ENCODE measurements at regions not wholly inside any gene's neighbourhood (a gene's known extent, or its start where the extent isn't known, plus 50 kb on each side); places are given as distances from the start of the nearest gene placed in this dataset.

GRCh38 chr12:90441431-90441830 is 513.5 kb downstream of the CCER1 start:
- WGBS, 2 donors = 69 to 84% methylated on average over 1 of the region's 1 CpG
- H3K4me3 ChIP-seq (ENCODE audit: low read depth in 1 of 2, low read length in 2 of 2) = no peak overlapping the region

GRCh38 chr12:90428881-90429280 is 526.1 kb downstream of the CCER1 start:
- Histone ChIP-seq H3K4me1 (ENCODE audit: control insufficient read depth in 2 of 2, insufficient read depth in 2 of 2, low read length in 1 of 2) (no peaks in the 10 kb centered on the region), H3K27me3 (ENCODE audit: control insufficient read depth in 1 of 2, insufficient read depth in 2 of 2, low read length in 2 of 2) (no peaks in the 10 kb centered on the region), H3K9me3 (ENCODE audit: control insufficient read depth in 2 of 2, insufficient read depth in 1 of 2, low read depth in 1 of 2, low read length in 1 of 2) (no peaks in the 10 kb centered on the region), H3K4me3 (ENCODE audit: low read depth in 1 of 2, low read length in 2 of 2) (no peak overlapping the region), H3K27ac (ENCODE audit: low read depth in 2 of 2, low read length in 1 of 2) (no peak overlapping the region), H3K36me3 (ENCODE audit: control insufficient read depth in 2 of 2, insufficient read depth in 2 of 2, low read length in 1 of 2) (no peaks in the 10 kb centered on the region)
- 67 to 75% methylated on average over 3 of the region's 3 CpGs for WGBS, 2 donors

More at GRCh38 chr12:90441431-90441830, 513.5 kb downstream of the CCER1 start:
- Histone ChIP-seq H3K9me3 (ENCODE audit: control insufficient read depth in 2 of 2, insufficient read depth in 1 of 2, low read depth in 1 of 2, low read length in 1 of 2) (no peaks in the 10 kb centered on the region), H3K36me3 (ENCODE audit: control insufficient read depth in 2 of 2, insufficient read depth in 2 of 2, low read length in 1 of 2) (no peaks in the 10 kb centered on the region), H3K4me1 (ENCODE audit: control insufficient read depth in 2 of 2, insufficient read depth in 2 of 2, low read length in 1 of 2) (no peaks in the 10 kb centered on the region), H3K27ac (ENCODE audit: low read depth in 2 of 2, low read length in 1 of 2) (no peak overlapping the region), H3K27me3 (ENCODE audit: control insufficient read depth in 1 of 2, insufficient read depth in 2 of 2, low read length in 2 of 2) (no peaks in the 10 kb centered on the region)

DNA sequence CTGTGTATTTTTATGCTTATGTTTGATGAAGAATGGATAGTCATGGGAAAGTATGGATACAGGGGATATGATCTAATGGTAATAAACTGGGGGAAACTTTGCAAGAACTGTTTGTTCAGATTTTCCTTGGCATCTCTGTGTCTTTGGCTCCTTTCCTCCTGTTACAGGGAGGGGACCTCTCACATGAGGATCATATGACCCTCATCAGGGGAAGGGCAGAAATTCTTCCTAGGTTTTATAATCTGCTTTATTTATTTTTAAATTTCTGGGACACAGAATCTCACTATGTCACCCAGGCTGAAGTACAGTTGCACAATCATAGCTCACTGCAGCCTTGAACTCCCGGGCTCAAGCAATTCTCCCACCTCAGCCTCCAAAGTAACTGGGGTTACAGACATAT is 526.5 kb downstream of the CCER1 start:
- WGBS, 2 donors = 73 to 83% methylated on average over 1 of the region's 1 CpG
- Histone ChIP-seq H3K27ac (ENCODE audit: low read depth in 2 of 2, low read length in 1 of 2) (no peak overlapping the region), H3K36me3 (ENCODE audit: control insufficient read depth in 2 of 2, insufficient read depth in 2 of 2, low read length in 1 of 2) (no peaks in the 10 kb centered on the region), H3K4me1 (ENCODE audit: control insufficient read depth in 2 of 2, insufficient read depth in 2 of 2, low read length in 1 of 2) (no peaks in the 10 kb centered on the region), H3K9me3 (ENCODE audit: control insufficient read depth in 2 of 2, insufficient read depth in 1 of 2, low read depth in 1 of 2, low read length in 1 of 2) (no peaks in the 10 kb centered on the region), H3K4me3 (ENCODE audit: low read depth in 1 of 2, low read length in 2 of 2) (no peak overlapping the region), H3K27me3 (ENCODE audit: control insufficient read depth in 1 of 2, insufficient read depth in 2 of 2, low read length in 2 of 2) (no peaks in the 10 kb centered on the region)

- no peak overlapping the region for H3K27ac ChIP-seq (ENCODE audit: low read depth in 2 of 2, low read length in 1 of 2)
- WGBS, 2 donors = 53 to 54% methylated on average over 2 of the region's 2 CpGs
- H3K4me3 ChIP-seq (ENCODE audit: low read depth in 1 of 2, low read length in 2 of 2) = no peak overlapping the region
- H3K9me3 ChIP-seq (ENCODE audit: control insufficient read depth in 2 of 2, insufficient read depth in 1 of 2, low read depth in 1 of 2, low read length in 1 of 2) = peaks cover 0 to 3% of the 10 kb centered on the region in 2 donors
- no peaks in the 10 kb centered on the region for H3K36me3 ChIP-seq (ENCODE audit: control insufficient read depth in 2 of 2, insufficient read depth in 2 of 2, low read length in 1 of 2)
- no peaks in the 10 kb centered on the region for H3K27me3 ChIP-seq (ENCODE audit: control insufficient read depth in 1 of 2, insufficient read depth in 2 of 2, low read length in 2 of 2)
- H3K4me1 ChIP-seq (ENCODE audit: control insufficient read depth in 2 of 2, insufficient read depth in 2 of 2, low read length in 1 of 2) = no peaks in the 10 kb centered on the region
Measured at GRCh38 chr12:90423965-90424364, 531.0 kb downstream of the CCER1 start.

GRCh38 chr12:90410962-90411361 is 544.0 kb downstream of the CCER1 start:
- Histone ChIP-seq H3K27ac (ENCODE audit: low read depth in 2 of 2, low read length in 1 of 2) (no peak overlapping the region), H3K27me3 (ENCODE audit: control insufficient read depth in 1 of 2, insufficient read depth in 2 of 2, low read length in 2 of 2) (no peaks in the 10 kb centered on the region), H3K9me3 (ENCODE audit: control insufficient read depth in 2 of 2, insufficient read depth in 1 of 2, low read depth in 1 of 2, low read length in 1 of 2) (peaks cover 0 to 3% of the 10 kb centered on the region in 2 donors), H3K4me1 (ENCODE audit: control insufficient read depth in 2 of 2, insufficient read depth in 2 of 2, low read length in 1 of 2) (no peaks in the 10 kb centered on the region), H3K36me3 (ENCODE audit: control insufficient read depth in 2 of 2, insufficient read depth in 2 of 2, low read length in 1 of 2) (no peaks in the 10 kb centered on the region), H3K4me3 (ENCODE audit: low read depth in 1 of 2, low read length in 2 of 2) (no peak overlapping the region)
- 94 to 96% methylated on average over 32 to 33 of the region's 33 CpGs for WGBS, 2 donors

- no peak overlapping the region for H3K27ac ChIP-seq (ENCODE audit: low read depth in 2 of 2, low read length in 1 of 2)
- H3K4me1 ChIP-seq (ENCODE audit: control insufficient read depth in 2 of 2, insufficient read depth in 2 of 2, low read length in 1 of 2) = no peaks in the 10 kb centered on the region
- peaks cover 0 to 3% of the 10 kb centered on the region in 2 donors for H3K9me3 ChIP-seq (ENCODE audit: control insufficient read depth in 2 of 2, insufficient read depth in 1 of 2, low read depth in 1 of 2, low read length in 1 of 2)
- H3K4me3 ChIP-seq (ENCODE audit: low read depth in 1 of 2, low read length in 2 of 2) = no peak overlapping the region
- no peaks in the 10 kb centered on the region for H3K27me3 ChIP-seq (ENCODE audit: control insufficient read depth in 1 of 2, insufficient read depth in 2 of 2, low read length in 2 of 2)
- H3K36me3 ChIP-seq (ENCODE audit: control insufficient read depth in 2 of 2, insufficient read depth in 2 of 2, low read length in 1 of 2) = no peaks in the 10 kb centered on the region
- 59% methylated on average over 2 of the region's 2 CpGs for WGBS, 2 donors
Measured at GRCh38 chr12:90407841-90408240, 547.1 kb downstream of the CCER1 start.

GRCh38 chr12:90404071-90404470 is 550.9 kb downstream of the CCER1 start:
- Histone ChIP-seq H3K36me3 (ENCODE audit: control insufficient read depth in 2 of 2, insufficient read depth in 2 of 2, low read length in 1 of 2) (no peaks in the 10 kb centered on the region), H3K4me1 (ENCODE audit: control insufficient read depth in 2 of 2, insufficient read depth in 2 of 2, low read length in 1 of 2) (no peaks in the 10 kb centered on the region), H3K9me3 (ENCODE audit: control insufficient read depth in 2 of 2, insufficient read depth in 1 of 2, low read depth in 1 of 2, low read length in 1 of 2) (no peaks in the 10 kb centered on the region), H3K4me3 (ENCODE audit: low read depth in 1 of 2, low read length in 2 of 2) (no peak overlapping the region), H3K27ac (ENCODE audit: low read depth in 2 of 2, low read length in 1 of 2) (no peak overlapping the region), H3K27me3 (ENCODE audit: control insufficient read depth in 1 of 2, insufficient read depth in 2 of 2, low read length in 2 of 2) (no peaks in the 10 kb centered on the region)

- Histone ChIP-seq H3K4me1 (ENCODE audit: control insufficient read depth in 2 of 2, insufficient read depth in 2 of 2, low read length in 1 of 2) (no peaks in the 10 kb centered on the region), H3K27me3 (ENCODE audit: control insufficient read depth in 1 of 2, insufficient read depth in 2 of 2, low read length in 2 of 2) (no peaks in the 10 kb centered on the region), H3K9me3 (ENCODE audit: control insufficient read depth in 2 of 2, insufficient read depth in 1 of 2, low read depth in 1 of 2, low read length in 1 of 2) (no peaks in the 10 kb centered on the region), H3K36me3 (ENCODE audit: control insufficient read depth in 2 of 2, insufficient read depth in 2 of 2, low read length in 1 of 2) (no peaks in the 10 kb centered on the region), H3K4me3 (ENCODE audit: low read depth in 1 of 2, low read length in 2 of 2) (no peak overlapping the region), H3K27ac (ENCODE audit: low read depth in 2 of 2, low read length in 1 of 2) (no peak overlapping the region)
- 84 to 91% methylated on average over 2 of the region's 2 CpGs for WGBS, 2 donors
Measured at GRCh38 chr12:90401185-90401584, 553.8 kb downstream of the CCER1 start.

DNA sequence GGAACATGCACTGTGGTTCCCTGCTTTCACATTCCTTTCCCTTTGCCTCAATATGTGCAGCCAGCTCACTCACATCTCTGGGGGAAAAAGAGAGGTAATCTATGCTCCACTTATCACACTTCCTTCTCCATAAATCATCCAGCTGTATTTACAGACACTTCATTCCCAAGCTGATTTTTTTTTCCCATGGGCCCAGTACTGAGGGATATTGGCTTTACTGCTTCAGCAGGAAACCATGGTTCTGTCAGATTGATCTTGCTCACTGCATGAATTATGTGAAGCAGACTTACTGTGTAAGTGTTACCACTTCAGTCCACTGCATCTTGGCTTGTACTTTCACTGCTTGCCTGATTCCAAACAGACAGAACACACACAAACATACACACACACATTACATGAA is 555.6 kb downstream of the CCER1 start:
- no peaks in the 10 kb centered on the region for H3K4me1 ChIP-seq (ENCODE audit: control insufficient read depth in 2 of 2, insufficient read depth in 2 of 2, low read length in 1 of 2)
- H3K4me3 ChIP-seq (ENCODE audit: low read depth in 1 of 2, low read length in 2 of 2) = no peak overlapping the region
- H3K9me3 ChIP-seq (ENCODE audit: control insufficient read depth in 2 of 2, insufficient read depth in 1 of 2, low read depth in 1 of 2, low read length in 1 of 2) = peaks cover 0 to 3% of the 10 kb centered on the region in 2 donors
- H3K27me3 ChIP-seq (ENCODE audit: control insufficient read depth in 1 of 2, insufficient read depth in 2 of 2, low read length in 2 of 2) = no peaks in the 10 kb centered on the region
- H3K36me3 ChIP-seq (ENCODE audit: control insufficient read depth in 2 of 2, insufficient read depth in 2 of 2, low read length in 1 of 2) = no peaks in the 10 kb centered on the region
- H3K27ac ChIP-seq (ENCODE audit: low read depth in 2 of 2, low read length in 1 of 2) = no peak overlapping the region

GRCh38 chr12:90398285-90398836 is 556.6 kb downstream of the CCER1 start:
- Histone ChIP-seq H3K27me3 (ENCODE audit: control insufficient read depth in 1 of 2, insufficient read depth in 2 of 2, low read length in 2 of 2) (no peaks in the 10 kb centered on the region), H3K4me1 (ENCODE audit: control insufficient read depth in 2 of 2, insufficient read depth in 2 of 2, low read length in 1 of 2) (no peaks in the 10 kb centered on the region), H3K36me3 (ENCODE audit: control insufficient read depth in 2 of 2, insufficient read depth in 2 of 2, low read length in 1 of 2) (no peaks in the 10 kb centered on the region), H3K27ac (ENCODE audit: low read depth in 2 of 2, low read length in 1 of 2) (no peak overlapping the region), H3K4me3 (ENCODE audit: low read depth in 1 of 2, low read length in 2 of 2) (no peak overlapping the region), H3K9me3 (ENCODE audit: control insufficient read depth in 2 of 2, insufficient read depth in 1 of 2, low read depth in 1 of 2, low read length in 1 of 2) (peaks cover 0 to 3% of the 10 kb centered on the region in 2 donors)
